SIG-M5 (cell line): ENCODE measurements at regions not wholly inside any gene's neighbourhood (a gene's known extent, or its start where the extent isn't known, plus 50 kb on each side); places are given as distances from the start of the nearest gene placed in this dataset.
"Not testable (repeated sequence)": the region's sequence is repeated elsewhere in the genome, so short reads cannot be mapped to it uniquely, and the experiment has no call there.

Source experiments
- DNase-seq: peaks from one replicate; lab custom pipeline; 2025; lab: John Stamatoyannopoulos, UW

- no peak for DNase-seq
Observed at GRCh38 chr6:12509060-12509459, 207.5 kb upstream of the PHACTR1 start.

- no peak for DNase-seq
Observed at GRCh38 chr6:12516070-12516469, 200.5 kb upstream of the PHACTR1 start.

GRCh38 chr6:12522347-12522746, 194.2 kb upstream of the PHACTR1 start:
- DNase-seq, result no peak

- no peak for DNase-seq
Observed at GRCh38 chr6:12523726-12524125, 192.8 kb upstream of the PHACTR1 start.

GRCh38 chr6:12525276-12525675, 191.3 kb upstream of the PHACTR1 start:
- no peak for DNase-seq

- DNase-seq, result no peak
Observed at GRCh38 chr6:12527339-12527738, 189.2 kb upstream of the PHACTR1 start.

GRCh38 chr6:12528136-12528535, 188.4 kb upstream of the PHACTR1 start:
- DNase-seq, result no peak

- no peak for DNase-seq
Observed at GRCh38 chr6:12528581-12529363, 187.8 kb upstream of the PHACTR1 start.

GRCh38 chr6:12529364-12530019, 187.1 kb upstream of the PHACTR1 start:
- no peak for DNase-seq

GRCh38 chr6:12530345-12530744, 186.2 kb upstream of the PHACTR1 start:
- DNase-seq, result no peak

- DNase-seq, result no peak
Observed at GRCh38 chr6:12533586-12533985, 183.0 kb upstream of the PHACTR1 start.

- no peak for DNase-seq
Observed at GRCh38 chr6:12534069-12534853, 182.3 kb upstream of the PHACTR1 start.

- no peak for DNase-seq
Observed at GRCh38 chr6:12535586-12536314, 180.8 kb upstream of the PHACTR1 start.

- no peak for DNase-seq
Observed at GRCh38 chr6:12536416-12536815, 180.2 kb upstream of the PHACTR1 start.

- no peak for DNase-seq
Observed at GRCh38 chr6:12537389-12537788, 179.2 kb upstream of the PHACTR1 start.

- DNase-seq, result no peak
Observed at GRCh38 chr6:12538881-12539357, 177.6 kb upstream of the PHACTR1 start.

- DNase-seq, result not testable (repeated sequence)
Observed at GRCh38 chr6:12542319-12543115, 174.1 kb upstream of the PHACTR1 start.

- no peak for DNase-seq
Observed at GRCh38 chr6:12543953-12544352, 172.6 kb upstream of the PHACTR1 start.

- no peak for DNase-seq
Observed at GRCh38 chr6:12544821-12545565, 171.6 kb upstream of the PHACTR1 start.

GRCh38 chr6:12545619-12546409, 170.8 kb upstream of the PHACTR1 start:
- no peak for DNase-seq
